ENCODE measurements at regions not wholly inside any gene's neighbourhood (a gene's known extent, or its start where the extent isn't known, plus 50 kb on each side); places are given as distances from the start of the nearest gene placed in this dataset.
"Not testable (repeated sequence)": the region's sequence is repeated elsewhere in the genome, so short reads cannot be mapped to it uniquely, and the experiment has no call there.

DNA sequence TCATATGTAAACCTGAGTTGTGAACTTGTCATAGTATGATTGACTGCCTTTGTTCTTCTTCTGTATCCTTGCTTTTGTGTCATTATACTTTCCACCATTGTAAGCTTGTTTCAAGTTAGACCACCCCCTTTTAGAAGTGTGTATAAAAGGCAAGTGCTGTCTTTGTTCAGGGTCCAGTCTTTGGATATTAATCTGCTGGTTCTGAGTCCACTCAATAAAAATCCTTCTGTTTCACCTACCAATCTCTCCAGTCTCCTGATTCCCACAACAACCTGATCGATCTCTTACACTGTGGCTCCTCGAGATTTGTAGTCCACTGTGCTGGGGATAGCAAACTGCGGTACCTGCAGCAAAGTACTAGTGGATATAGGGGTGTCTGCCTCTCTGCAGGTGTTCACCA, 1465.8 kb upstream of the PCDH10 start:
- TF ChIP-seq, protein P1, sequence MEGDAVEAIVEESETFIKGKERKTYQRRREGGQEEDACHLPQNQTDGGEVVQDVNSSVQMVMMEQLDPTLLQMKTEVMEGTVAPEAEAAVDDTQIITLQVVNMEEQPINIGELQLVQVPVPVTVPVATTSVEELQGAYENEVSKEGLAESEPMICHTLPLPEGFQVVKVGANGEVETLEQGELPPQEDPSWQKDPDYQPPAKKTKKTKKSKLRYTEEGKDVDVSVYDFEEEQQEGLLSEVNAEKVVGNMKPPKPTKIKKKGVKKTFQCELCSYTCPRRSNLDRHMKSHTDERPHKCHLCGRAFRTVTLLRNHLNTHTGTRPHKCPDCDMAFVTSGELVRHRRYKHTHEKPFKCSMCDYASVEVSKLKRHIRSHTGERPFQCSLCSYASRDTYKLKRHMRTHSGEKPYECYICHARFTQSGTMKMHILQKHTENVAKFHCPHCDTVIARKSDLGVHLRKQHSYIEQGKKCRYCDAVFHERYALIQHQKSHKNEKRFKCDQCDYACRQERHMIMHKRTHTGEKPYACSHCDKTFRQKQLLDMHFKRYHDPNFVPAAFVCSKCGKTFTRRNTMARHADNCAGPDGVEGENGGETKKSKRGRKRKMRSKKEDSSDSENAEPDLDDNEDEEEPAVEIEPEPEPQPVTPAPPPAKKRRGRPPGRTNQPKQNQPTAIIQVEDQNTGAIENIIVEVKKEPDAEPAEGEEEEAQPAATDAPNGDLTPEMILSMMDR (IDR thresholded peaks at IDR 0.05): not testable (repeated sequence)
- not testable (repeated sequence) for TF ChIP-seq POLR2A (IDR thresholded peaks at IDR 0.05)

Measured in testis (tissue), 2 donors.